ENCODE measurements at regions not wholly inside any gene's neighbourhood (a gene's known extent, or its start where the extent isn't known, plus 50 kb on each side); places are given as distances from the start of the nearest gene placed in this dataset.

DNA sequence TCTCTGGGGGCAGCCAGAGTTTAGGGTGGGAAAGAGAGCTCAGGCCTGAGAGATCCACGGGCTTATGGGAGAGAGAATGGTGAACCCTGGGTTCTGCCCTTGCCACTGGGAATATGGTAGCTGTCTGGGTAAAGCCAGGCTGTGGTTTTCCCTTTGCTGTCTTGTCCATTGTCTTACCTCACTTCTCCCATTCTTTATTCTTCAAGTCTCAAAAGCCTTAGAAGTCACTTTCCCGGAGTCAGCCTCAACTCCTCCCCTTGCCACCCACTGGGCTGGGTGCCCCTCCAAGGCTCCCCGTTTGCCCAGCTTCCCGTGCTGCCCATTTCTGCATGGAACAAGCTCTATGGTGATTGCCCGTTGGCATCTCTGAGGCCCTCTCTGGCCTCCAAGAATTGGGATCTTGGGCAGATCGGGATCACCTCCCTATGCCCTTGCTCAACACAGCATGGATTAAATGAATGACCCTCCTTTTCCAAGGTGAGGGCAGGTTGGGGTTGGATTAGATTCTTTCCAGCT is 228.2 kb downstream of the HAUS1 start:
- Mint-ChIP-seq H3K4me1 (peaks cover 36 to 48% of the 10 kb centered on the region in 2 donors), H3K27me3 (ENCODE audit: low read depth in 3 of 3) (peaks cover 10 to 34% (median 30%) of the 10 kb centered on the region in 3 donors), H3K36me3 (no peaks in the 10 kb centered on the region), H3K9me3 (no peaks in the 10 kb centered on the region), H3K27ac (peak overlapping the region in 3 of 6 donors; percentile 47 to 77 (median 77)), H3K4me3 (peak overlapping the region in 3 of 5 donors; percentile 85 to 100 (median 89))
- no peak for DNase-seq

DNA sequence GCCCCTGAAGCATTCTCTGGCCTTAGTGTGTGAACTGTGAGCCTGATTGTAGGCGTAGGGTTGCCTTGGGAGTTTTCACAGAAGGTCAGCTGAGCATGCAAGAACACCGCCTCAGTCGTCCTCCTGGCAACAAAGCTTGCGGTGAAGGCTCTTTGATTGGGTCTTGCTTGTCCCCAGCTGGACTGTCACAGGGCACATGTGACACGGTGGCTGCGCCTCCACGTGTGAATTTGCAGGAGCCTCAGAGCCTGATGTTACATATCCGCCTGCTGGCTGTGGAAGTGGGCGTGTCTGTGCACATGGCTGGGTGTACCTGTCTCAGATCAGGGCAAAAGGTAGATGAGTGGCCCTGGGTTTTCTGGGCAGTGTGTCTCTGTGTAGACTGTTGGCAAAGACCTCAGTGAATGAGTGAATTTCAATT is 228.7 kb downstream of the HAUS1 start:
- peaks cover 42 to 54% of the 10 kb centered on the region in 2 donors for H3K4me1 Mint-ChIP-seq
- H3K4me3 Mint-ChIP-seq, result peak overlapping the region; percentile 85 to 100 (median 89)
- peak; percentile 64 to 68 (median 67) for DNase-seq
- no peaks in the 10 kb centered on the region for H3K36me3 Mint-ChIP-seq
- H3K9me3 Mint-ChIP-seq, result no peaks in the 10 kb centered on the region
- H3K27ac Mint-ChIP-seq, result peak overlapping the region; percentile 64 to 83 (median 78)
- peaks cover 10 to 35% (median 30%) of the 10 kb centered on the region in 3 donors for H3K27me3 Mint-ChIP-seq (ENCODE audit: low read depth in 3 of 3)

DNA sequence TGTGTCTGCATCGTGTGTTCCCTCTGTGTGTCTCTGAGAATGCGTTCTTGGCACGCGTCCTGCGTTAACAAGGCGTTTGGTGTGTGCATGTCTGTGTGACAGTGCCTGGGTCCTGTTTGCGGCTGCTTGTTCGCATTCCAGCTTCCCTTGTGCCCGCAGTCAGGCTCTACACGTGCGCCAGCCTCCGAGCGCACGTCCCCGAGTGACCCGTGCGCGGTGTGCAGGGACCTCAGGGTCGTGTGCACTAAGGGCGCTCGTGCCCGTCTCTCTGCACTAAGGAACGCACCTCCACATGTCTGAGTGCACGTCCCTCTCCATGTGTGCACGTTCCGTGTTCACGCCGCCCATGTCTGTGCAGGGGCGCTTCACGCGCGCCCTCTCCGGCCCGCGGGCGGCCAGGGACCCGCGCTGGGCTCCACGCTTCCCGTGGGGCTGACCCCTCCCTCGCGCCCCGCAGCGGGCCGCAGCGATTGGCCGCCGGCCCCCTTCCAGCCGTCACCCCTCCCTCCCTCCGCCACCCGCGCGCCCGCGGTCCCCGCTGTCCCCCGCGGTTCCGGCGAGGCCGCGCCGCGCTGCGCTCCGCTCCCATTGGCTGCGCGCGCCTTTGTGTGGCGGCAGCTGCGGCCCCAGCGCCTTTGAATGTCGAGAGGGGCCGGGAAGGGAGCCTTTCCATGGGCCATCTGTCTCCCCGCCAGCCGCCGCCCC is 229.4 kb downstream of the HAUS1 start:
- Mint-ChIP-seq H3K27me3 (ENCODE audit: low read depth in 3 of 3) (peaks cover 10 to 36% (median 30%) of the 10 kb centered on the region in 3 donors), H3K36me3 (no peaks in the 10 kb centered on the region), H3K4me3 (peak overlapping the region; percentile 88 to 100 (median 94)), H3K4me1 (peaks cover 49 to 61% of the 10 kb centered on the region in 2 donors), H3K27ac (peak overlapping the region; percentile 64 to 83 (median 78)), H3K9me3 (no peaks in the 10 kb centered on the region)
- peak; percentile 72 to 75 (median 73) for DNase-seq

DNA sequence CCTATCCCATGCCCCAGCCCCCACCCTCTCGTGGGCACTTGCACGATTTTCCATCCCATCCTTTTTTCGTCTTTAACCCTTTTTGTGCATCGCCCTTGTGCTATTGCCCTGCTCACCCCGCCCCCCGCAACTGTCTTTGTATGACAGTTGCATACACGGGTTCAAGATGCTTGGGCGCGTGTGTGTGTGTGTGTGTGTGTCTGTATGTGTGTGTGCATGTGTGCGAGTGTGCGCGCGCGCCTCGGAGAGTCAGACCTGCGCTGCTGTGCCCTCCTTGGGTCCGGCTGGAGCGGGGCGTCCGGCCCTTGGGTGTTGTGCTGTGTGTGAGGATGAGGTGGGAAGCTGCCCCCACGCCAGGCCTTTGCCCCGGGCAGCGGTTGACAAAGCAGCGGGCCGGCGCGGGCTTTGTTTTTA is 230.7 kb downstream of the HAUS1 start:
- peak; percentile 23 to 26 (median 26) for DNase-seq
- peaks cover 10 to 36% (median 27%) of the 10 kb centered on the region in 3 donors for H3K27me3 Mint-ChIP-seq (ENCODE audit: low read depth in 3 of 3)

DNA sequence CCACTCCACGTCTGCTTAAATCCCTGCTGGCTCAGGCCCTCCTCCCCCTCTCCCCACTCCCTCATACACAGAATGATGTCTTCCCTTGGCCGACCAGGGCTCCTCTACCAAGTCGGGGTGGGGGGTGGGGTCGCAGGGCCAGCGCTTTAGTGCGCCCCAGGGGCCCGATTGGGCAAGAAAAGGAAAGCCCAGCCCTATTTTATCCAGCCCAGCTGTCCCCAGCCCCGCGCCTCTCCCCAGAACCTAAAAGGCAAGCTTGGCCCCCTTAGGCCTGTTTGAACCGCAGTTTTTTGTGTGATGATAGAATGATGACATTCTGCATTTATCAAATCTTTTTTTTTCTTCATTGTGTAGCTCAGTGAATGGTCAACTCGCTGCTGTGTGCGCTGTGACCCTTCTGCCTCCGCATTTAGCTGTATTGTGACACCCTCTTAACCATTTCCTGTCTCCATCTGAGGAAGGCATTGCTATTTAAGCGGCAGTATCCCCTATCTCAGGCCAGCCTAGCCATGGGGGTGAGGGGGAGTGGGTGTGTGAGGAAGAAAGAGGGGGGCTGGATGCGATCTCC is 231.4 kb downstream of the HAUS1 start:
- peaks cover 69 to 81% of the 10 kb centered on the region in 2 donors for H3K4me1 Mint-ChIP-seq
- no peaks in the 10 kb centered on the region for H3K36me3 Mint-ChIP-seq
- H3K27ac Mint-ChIP-seq, result peak overlapping the region; percentile 91 to 97 (median 94)
- H3K9me3 Mint-ChIP-seq, result no peaks in the 10 kb centered on the region
- peak overlapping the region; percentile 93 to 100 (median 96) for H3K4me3 Mint-ChIP-seq
- peaks cover 10 to 36% (median 27%) of the 10 kb centered on the region in 3 donors for H3K27me3 Mint-ChIP-seq (ENCODE audit: low read depth in 3 of 3)
- peak; percentile 57 to 71 (median 64) for DNase-seq

More for the DNA sequence above, 230.7 kb downstream of the HAUS1 start:
- Mint-ChIP-seq H3K36me3 (no peaks in the 10 kb centered on the region), H3K4me3 (peak overlapping the region; percentile 93 to 100 (median 96)), H3K27ac (peak overlapping the region; percentile 91 to 97 (median 94)), H3K9me3 (no peaks in the 10 kb centered on the region), H3K4me1 (peaks cover 61 to 74% of the 10 kb centered on the region in 2 donors)

DNA sequence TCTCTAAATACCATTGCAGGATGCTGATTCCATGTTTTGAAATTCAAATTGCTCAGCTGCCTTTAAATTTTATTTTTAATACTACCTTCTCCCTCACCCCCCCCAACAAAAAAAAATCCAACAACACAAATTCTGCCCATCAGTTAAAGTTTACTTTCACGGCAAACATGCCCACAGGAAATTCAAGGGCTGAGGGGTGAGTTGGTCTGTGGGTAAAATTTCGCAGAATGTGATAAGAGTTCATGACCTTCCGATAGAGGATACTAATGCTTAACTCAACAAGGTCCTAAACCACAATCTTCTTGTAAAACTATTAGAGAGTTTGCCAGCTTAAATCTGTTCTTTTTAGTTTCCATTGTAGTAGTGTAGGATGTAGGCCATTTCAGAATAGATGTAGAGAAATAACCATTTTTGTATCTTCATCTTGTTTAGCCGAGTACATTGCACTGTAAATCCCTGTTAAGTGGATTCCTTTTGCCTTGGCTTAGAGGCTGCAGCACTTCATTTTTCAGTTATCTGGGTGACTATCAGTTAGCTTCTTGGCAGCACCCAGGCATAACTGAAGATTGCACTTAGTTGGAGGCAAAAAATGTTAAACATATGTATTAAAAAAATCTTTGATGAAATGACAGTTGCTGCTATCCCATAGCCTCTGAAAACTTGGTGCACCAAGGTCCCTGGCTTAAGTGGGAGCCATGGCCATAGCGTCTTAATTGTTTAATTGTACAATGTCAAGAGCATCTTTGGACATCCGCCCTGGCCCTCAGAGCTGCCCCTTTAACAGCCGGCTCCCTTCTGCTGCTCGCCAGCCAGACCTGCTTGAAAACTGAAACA is 232.3 kb downstream of the HAUS1 start:
- peaks cover 78 to 90% of the 10 kb centered on the region in 2 donors for H3K4me1 Mint-ChIP-seq
- H3K4me3 Mint-ChIP-seq, result peak overlapping the region; percentile 93 to 100 (median 96)
- peak overlapping the region; percentile 91 to 97 (median 94) for H3K27ac Mint-ChIP-seq

DNA sequence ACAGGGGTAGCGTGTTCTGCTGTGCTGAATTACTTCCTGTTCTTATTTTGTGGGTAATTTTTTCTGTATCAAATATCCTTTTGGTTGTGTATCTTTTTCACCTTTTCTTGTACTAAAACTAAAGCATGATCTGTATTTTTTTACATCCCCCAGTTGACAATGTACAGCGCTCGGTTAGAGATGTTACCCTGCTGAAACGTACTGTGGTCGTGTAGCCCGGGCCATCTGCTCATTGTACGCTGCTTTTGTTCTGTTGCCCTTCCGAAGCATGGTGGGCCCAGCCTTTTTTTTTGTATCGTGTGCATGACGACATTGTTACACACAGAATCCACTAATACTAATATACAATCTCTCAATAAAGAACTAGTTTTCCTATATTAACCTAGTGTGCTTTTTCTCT is 233.1 kb downstream of the HAUS1 start:
- no peaks in the 10 kb centered on the region for H3K36me3 Mint-ChIP-seq
- H3K27me3 Mint-ChIP-seq (ENCODE audit: low read depth in 3 of 3), result peaks cover 10 to 33% (median 22%) of the 10 kb centered on the region in 3 donors
- DNase-seq, result peak; percentile 28 to 37 (median 33)
- H3K27ac Mint-ChIP-seq, result peak overlapping the region; percentile 91 to 97 (median 94)
- H3K9me3 Mint-ChIP-seq, result no peaks in the 10 kb centered on the region
- peak overlapping the region; percentile 93 to 100 (median 96) for H3K4me3 Mint-ChIP-seq
- H3K4me1 Mint-ChIP-seq, result peaks cover 85 to 91% of the 10 kb centered on the region in 2 donors

More for the DNA sequence above, 232.3 kb downstream of the HAUS1 start:
- H3K9me3 Mint-ChIP-seq, result no peaks in the 10 kb centered on the region
- peaks cover 10 to 36% (median 27%) of the 10 kb centered on the region in 3 donors for H3K27me3 Mint-ChIP-seq (ENCODE audit: low read depth in 3 of 3)
- H3K36me3 Mint-ChIP-seq, result no peaks in the 10 kb centered on the region
- DNase-seq, result peak; percentile 66 to 73 (median 70)

DNA sequence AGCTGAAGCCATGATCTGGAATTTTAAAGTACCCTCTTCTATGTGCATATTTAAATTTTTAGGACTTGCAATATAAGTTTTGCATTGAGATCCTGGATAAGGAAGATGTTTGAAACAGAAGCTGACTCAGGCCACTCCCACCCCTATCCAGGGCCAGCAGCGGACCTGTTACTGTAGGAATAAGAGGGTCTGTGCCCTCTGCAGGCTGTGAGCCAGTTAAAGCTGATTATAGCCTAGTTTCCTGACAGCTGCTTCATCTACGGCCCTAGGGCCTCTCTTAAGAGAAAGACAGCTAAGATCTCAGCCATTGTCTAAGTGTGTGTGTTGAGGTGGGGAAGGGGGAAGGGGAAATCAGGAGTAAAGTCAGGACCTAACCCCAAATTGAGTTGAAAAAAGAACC is 234.0 kb downstream of the HAUS1 start:
- peak overlapping the region; percentile 93 to 100 (median 96) for H3K4me3 Mint-ChIP-seq
- no peaks in the 10 kb centered on the region for H3K9me3 Mint-ChIP-seq
- H3K27ac Mint-ChIP-seq, result peak overlapping the region; percentile 91 to 97 (median 94)
- H3K27me3 Mint-ChIP-seq (ENCODE audit: low read depth in 3 of 3), result peaks cover 10 to 28% (median 19%) of the 10 kb centered on the region in 3 donors
- peaks cover 90 to 91% of the 10 kb centered on the region in 2 donors for H3K4me1 Mint-ChIP-seq
- DNase-seq, result no peak
- peaks cover 0 to 5% (median 0%) of the 10 kb centered on the region in 3 donors for H3K36me3 Mint-ChIP-seq

DNA sequence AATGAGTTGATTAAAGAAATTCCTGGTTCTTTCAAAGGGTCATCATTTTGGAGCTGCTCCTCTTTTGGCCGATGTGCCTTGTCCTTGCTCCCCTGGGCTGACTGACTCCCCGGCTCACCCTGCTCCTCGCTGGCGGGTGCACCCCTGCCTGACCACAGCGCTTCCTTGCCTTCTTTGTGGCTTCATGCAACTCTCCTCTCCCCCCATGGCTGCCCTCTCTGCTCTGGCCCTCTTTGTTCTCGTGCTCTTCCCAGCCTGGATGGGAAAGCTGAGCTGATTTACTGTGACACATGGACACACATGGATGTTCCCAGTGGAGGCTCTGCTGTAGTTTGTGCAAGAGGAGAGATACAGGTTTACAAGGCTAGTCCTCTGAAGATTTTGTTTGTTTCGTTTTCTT is 234.6 kb downstream of the HAUS1 start:
- peak; percentile 39 to 60 (median 51) for DNase-seq
- no peaks in the 10 kb centered on the region for H3K9me3 Mint-ChIP-seq
- H3K27me3 Mint-ChIP-seq (ENCODE audit: low read depth in 3 of 3), result peaks cover 7 to 23% (median 18%) of the 10 kb centered on the region in 3 donors
- peak overlapping the region; percentile 73 to 97 (median 94) for H3K27ac Mint-ChIP-seq
- H3K4me1 Mint-ChIP-seq, result peaks cover 92 to 93% of the 10 kb centered on the region in 2 donors
- H3K36me3 Mint-ChIP-seq, result peaks cover 0 to 10% (median 0%) of the 10 kb centered on the region in 3 donors
- peak overlapping the region; percentile 93 to 100 (median 96) for H3K4me3 Mint-ChIP-seq

DNA sequence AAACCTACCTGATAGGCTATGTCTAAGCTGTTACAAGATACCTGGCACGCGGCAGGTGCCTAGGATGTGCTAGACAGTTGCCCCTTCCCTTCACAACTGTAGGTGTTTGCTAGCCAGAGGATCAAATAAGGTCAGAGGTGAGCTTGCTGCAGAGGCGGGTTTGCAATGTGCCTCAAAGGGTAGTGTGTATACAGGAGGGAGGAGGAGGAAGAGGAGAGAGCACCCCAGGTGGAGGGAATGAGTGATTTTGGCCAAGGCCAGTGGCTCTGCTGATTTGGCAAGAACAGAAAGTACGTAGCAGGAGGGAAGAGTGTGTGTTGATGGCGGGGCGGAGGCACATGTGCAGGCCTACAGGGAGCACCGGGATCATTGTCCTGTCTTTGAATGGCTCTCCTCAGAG is 236.5 kb downstream of the HAUS1 start:
- Mint-ChIP-seq H3K4me1 (peaks cover 99 to 100% of the 10 kb centered on the region in 2 donors), H3K9me3 (no peaks in the 10 kb centered on the region)
- DNase-seq, result no peak

DNA sequence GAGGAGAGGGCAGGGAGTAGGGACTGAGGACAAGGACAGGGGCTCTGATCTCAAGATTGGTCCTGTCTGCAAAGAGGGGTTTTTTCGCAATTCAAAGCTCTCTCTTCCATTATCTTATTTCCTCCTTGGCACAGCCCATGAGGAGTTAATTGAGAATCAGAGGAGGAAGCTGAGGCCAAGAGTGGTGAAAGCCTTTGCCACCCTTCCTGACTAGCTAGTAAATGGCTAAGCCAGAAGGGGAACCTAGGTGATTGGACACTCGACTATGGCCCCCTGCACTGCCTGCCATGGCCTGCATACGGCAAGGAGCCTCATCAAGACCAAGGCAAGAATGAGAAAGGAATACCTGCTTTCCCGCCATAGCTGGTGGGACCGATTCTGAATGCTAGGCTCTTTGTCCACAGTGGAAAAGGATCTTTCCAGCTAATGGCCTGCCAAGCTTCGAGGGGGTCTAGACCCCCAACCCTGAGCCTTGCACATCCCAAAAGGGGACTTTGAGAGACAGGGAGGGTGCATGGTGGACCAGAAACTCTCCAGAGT is 237.9 kb downstream of the HAUS1 start:
- Mint-ChIP-seq H3K36me3 (peaks cover 0 to 11% (median 0%) of the 10 kb centered on the region in 3 donors), H3K4me1 (peaks cover 99 to 100% of the 10 kb centered on the region in 2 donors), H3K27me3 (ENCODE audit: low read depth in 3 of 3) (peaks cover 0 to 3% (median 0%) of the 10 kb centered on the region in 3 donors), H3K27ac (peak overlapping the region in 3 of 6 donors; percentile 28 to 58 (median 58)), H3K9me3 (no peaks in the 10 kb centered on the region), H3K4me3 (peak overlapping the region in 2 of 5 donors; percentile 37 to 38)
- no peak for DNase-seq

More for the DNA sequence above, 236.5 kb downstream of the HAUS1 start:
- peak overlapping the region in 3 of 6 donors; percentile 50 to 97 (median 63) for H3K27ac Mint-ChIP-seq
- peaks cover 0 to 11% (median 0%) of the 10 kb centered on the region in 3 donors for H3K36me3 Mint-ChIP-seq
- peak overlapping the region in 3 of 5 donors; percentile 52 to 100 (median 94) for H3K4me3 Mint-ChIP-seq
- H3K27me3 Mint-ChIP-seq (ENCODE audit: low read depth in 3 of 3), result peaks cover 0 to 9% (median 6%) of the 10 kb centered on the region in 3 donors

DNA sequence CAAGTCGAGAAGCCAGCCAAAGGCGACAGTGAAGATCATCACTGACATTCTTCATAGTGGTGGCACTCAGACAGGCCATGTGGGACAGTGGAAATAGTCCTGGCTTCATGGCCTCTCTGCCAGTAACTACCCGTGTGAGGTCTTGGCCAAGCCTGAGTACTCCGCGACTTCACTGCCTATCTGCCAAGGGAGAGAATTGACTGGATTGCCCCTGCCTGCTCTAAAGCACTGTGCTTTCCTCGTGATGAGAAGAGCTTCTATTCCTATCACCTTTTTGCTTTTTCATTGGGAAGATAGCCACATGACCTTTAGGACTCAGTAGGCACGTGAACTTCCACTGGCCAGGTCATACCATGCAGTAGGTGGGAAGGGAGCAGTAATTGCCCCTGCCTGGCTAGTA is 239.3 kb downstream of the HAUS1 start:
- no peak for DNase-seq
- H3K9me3 Mint-ChIP-seq, result no peaks in the 10 kb centered on the region
- H3K27ac Mint-ChIP-seq, result peak overlapping the region; percentile 65 to 94 (median 85)
- H3K36me3 Mint-ChIP-seq, result peaks cover 0 to 11% (median 0%) of the 10 kb centered on the region in 3 donors
- H3K27me3 Mint-ChIP-seq (ENCODE audit: low read depth in 3 of 3), result no peaks in the 10 kb centered on the region
- peak overlapping the region; percentile 65 to 78 (median 70) for H3K4me3 Mint-ChIP-seq
- H3K4me1 Mint-ChIP-seq, result peaks cover 99 to 100% of the 10 kb centered on the region in 2 donors
